Inferior parietal cortex (tissue), 1 donor: ENCODE measurements at regions not wholly inside any gene's neighbourhood (a gene's known extent, or its start where the extent isn't known, plus 50 kb on each side); places are given as distances from the start of the nearest gene placed in this dataset.

Source experiments
- DNase-seq: peaks from one replicate; pipeline ENCODE4 v3.0.0-alpha.2; 2016; ENCODE audit errors: extremely low spot score

- no peak for DNase-seq
Observed at GRCh38 chrX:114332766-114333165, 251.1 kb upstream of the HTR2C start.

- DNase-seq: no peak
Observed at GRCh38 chrX:114334473-114334982, 249.4 kb upstream of the HTR2C start.

DNA sequence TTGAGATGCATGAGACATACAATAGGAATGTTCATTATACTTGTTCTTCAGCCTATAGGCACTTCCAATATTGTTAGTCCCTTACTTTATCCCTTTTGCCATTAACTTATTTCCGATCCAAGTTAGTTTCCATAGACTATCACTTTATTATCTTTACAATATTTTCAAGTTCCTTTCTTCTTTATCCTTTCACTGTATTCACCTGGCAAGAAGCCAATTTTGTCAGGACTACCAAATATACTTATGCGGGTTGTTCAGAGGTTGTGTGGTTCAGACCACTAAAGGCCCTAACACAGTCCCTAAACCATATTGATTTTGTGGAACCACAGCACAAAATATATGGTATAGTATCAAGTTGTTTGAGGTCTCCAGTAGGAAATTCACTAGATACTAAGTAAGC lies 245.0 kb upstream of the HTR2C start:
- DNase-seq: no peak

DNA sequence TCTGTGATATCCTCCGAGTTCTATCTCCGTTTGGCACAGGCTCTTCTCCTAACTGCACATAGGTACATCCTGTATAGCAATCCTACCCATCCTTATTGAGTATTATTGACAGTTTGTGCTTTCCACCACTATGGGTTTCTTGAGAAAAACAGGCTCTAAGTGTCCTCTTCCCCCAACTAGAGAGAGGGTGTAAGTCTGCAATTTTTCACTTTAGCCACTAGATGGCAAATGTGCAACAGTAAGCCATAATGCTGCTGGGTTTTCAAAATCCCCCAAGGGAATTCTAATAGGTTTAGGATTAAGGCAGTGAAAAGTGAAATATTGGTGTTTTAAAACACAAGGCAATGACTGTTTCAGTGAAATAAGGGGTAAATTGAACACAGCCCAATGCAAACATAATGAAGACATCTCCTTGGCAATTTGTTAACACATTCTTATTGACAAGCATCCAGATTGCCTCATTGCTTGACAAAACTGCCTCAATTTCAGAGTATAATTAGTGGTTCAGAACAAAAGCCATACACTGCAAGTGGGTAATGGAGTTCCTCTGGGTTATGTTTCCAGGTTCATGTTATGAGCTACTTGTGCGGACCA lies 239.0 kb upstream of the HTR2C start:
- DNase-seq: peak; percentile 22

- DNase-seq: no peak
Observed at GRCh38 chrX:114361076-114361725, 222.7 kb upstream of the HTR2C start.

DNA sequence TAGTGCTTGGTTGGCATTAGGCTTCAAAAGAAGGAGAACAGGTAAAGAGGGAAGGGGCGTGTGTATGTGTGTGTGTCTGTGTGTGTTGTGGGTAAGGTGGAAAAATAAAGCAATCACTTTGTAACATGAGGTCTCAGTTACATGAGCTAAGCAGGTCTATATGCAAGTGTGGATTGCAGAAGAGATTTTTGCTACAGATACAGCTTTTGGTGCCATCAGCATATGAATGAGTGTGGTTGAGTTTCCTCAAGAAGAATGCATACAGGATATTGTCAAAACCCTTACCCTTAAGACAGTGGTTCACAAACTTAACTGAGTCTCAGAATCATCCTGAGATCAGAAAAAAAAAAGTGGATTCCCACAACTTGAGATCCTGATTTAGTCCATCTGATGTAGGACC lies 220.5 kb upstream of the HTR2C start:
- DNase-seq: no peak

- DNase-seq: no peak
Observed at GRCh38 chrX:114365065-114365834, 218.6 kb upstream of the HTR2C start.

- no peak for DNase-seq
Observed at GRCh38 chrX:114372937-114373336, 210.9 kb upstream of the HTR2C start.

DNA sequence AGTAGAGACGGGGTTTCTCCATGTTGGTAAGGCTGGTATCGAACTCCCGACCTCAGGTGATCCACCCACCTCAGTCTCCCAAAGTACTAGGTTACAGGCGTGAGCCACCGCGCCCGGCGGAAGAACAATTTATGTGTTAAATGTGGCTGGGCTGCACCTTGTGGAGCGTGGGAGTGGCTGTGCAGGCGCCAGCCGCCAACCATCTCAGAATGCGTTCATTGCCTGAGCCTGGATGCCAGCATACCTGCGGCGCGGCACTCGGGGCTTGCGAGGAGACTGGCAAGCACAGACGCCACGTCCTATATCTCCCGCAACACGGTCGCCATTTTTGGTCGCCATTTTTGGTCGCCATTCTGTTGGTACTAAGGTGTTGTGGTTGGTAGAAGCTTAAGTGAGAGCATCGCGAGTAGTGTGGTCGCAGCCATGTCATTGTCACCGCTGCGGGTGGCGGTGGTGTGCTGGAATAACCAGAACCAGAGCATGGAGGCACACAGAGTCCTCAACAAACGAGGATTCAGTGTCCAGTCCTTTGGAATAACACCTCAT lies 193.6 kb upstream of the HTR2C start:
- DNase-seq: no peak
